HAP-1 (cell line): ENCODE measurements at regions not wholly inside any gene's neighbourhood (a gene's known extent, or its start where the extent isn't known, plus 50 kb on each side); places are given as distances from the start of the nearest gene placed in this dataset.

ENCODE experiments used
- DNase-seq, 2 experiments: peaks; one replicate each; pipeline ENCODE4 v3.0.0-alpha.2; 2016 to 2020; ENCODE audit warnings: low spot score in 2 of 2
- H3K27me3 ChIP-seq: fragments of 250-450 bp; sonication (Bioruptor Pico); 2 replicates; pipeline ENCODE4 v1.5.1; 2020; ENCODE audit warnings: low read depth, mild to moderate bottlenecking, moderate library complexity
- H3K36me3 ChIP-seq: fragments of 250-450 bp; sonication (Bioruptor Pico); replicated peaks from 2 replicates; pipeline ENCODE4 v1.5.1; 2020; ENCODE audit warnings: mild to moderate bottlenecking
- H3K4me1 ChIP-seq: fragments of 250-450 bp; sonication (Bioruptor Pico); 2 replicates; pipeline ENCODE4 v1.5.1; 2020; ENCODE audit warnings: mild to moderate bottlenecking
- H3K4me3 ChIP-seq: fragments of 250-450 bp; sonication (Bioruptor Pico); 2 replicates; pipeline ENCODE4 v1.5.1; 2020; ENCODE audit warnings: mild to moderate bottlenecking, moderate library complexity
- H3K9me3 ChIP-seq: fragments of 250-450 bp; sonication (Bioruptor Pico); 2 replicates; pipeline ENCODE4 v1.5.1; 2020; ENCODE audit warnings: mild to moderate bottlenecking, moderate library complexity
- in situ Hi-C: fragments of 300-500 bp; cut with MboI; formaldehyde crosslinking; loops from 3 replicates; pipeline ENCODE4 v1.14.3; 2020; ENCODE audit warnings: low sequenced_read_pairs, inconsistent platforms, mixed read lengths

GRCh38 chr12:42809226-42809625, 219.7 kb upstream of the PRICKLE1 start:
- no peaks in the 10 kb centered on the region for H3K27me3 ChIP-seq
- no peaks in the 10 kb centered on the region for H3K9me3 ChIP-seq
- no peak overlapping the region for H3K4me3 ChIP-seq
- H3K4me1 ChIP-seq: no peaks in the 10 kb centered on the region; the same call in 1 of the 2 replicates
- no peak for DNase-seq
- in situ Hi-C loops: no loop called here
- H3K36me3 ChIP-seq: no peaks in the 10 kb centered on the region

DNA sequence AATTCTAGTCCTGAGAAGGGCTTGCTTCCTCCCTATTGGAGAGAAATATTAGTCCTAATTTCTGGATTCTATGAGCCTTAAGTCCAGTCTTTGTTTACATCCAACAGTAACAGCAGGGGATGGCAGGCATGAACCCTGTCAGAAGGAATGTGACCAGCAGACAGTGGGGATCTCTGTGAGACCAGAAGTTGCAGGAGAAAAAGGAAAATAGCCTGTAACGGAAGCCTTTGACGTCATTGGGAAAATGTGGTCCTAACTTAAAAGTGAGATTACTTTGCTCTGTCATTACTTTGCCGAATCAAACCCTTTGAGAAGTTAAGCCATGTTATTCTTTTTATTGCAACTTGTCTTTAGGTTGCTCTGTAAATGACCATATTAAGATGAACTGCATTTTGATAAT, 218.2 kb upstream of the PRICKLE1 start:
- Histone ChIP-seq H3K36me3 (no peaks in the 10 kb centered on the region), H3K4me3 (no peak overlapping the region), H3K4me1 (no peaks in the 10 kb centered on the region; the same call in 1 of the 2 replicates), H3K9me3 (no peaks in the 10 kb centered on the region), H3K27me3 (no peaks in the 10 kb centered on the region)
- in situ Hi-C loops: no loop called here
- DNase-seq: no peak

DNA sequence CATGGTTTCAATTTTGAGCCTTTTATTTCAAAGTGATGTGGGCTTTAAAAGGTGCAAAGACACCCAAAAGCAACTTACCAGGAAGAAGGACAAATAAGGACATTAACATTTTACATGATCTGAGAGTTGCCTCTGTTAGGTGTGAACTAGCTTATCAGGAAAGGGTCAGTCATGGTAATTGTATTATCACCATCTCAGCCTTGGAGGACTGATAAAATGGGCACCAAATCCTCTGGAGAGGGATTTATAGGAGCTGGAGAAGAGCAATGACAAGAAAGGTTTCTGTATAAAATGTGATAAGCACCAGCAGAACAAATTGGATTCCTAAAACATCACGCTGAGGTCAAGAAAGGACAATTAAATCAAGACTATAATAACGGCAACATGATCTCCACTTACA, 217.7 kb upstream of the PRICKLE1 start:
- in situ Hi-C loops: no loop called here
- Histone ChIP-seq H3K4me3 (no peak overlapping the region), H3K36me3 (no peaks in the 10 kb centered on the region), H3K4me1 (no peaks in the 10 kb centered on the region; the same call in 1 of the 2 replicates), H3K27me3 (no peaks in the 10 kb centered on the region), H3K9me3 (no peaks in the 10 kb centered on the region)
- no peak for DNase-seq

- no peak overlapping the region for H3K4me3 ChIP-seq
- no peak for DNase-seq
- no peaks in the 10 kb centered on the region for H3K27me3 ChIP-seq
- H3K36me3 ChIP-seq: no peaks in the 10 kb centered on the region
- in situ Hi-C loops: no loop called here
- no peaks in the 10 kb centered on the region for H3K9me3 ChIP-seq
- H3K4me1 ChIP-seq: no peaks in the 10 kb centered on the region
These were observed 215.4 kb upstream of the PRICKLE1 start for GRCh38 chr12:42804928-42805327.

DNA sequence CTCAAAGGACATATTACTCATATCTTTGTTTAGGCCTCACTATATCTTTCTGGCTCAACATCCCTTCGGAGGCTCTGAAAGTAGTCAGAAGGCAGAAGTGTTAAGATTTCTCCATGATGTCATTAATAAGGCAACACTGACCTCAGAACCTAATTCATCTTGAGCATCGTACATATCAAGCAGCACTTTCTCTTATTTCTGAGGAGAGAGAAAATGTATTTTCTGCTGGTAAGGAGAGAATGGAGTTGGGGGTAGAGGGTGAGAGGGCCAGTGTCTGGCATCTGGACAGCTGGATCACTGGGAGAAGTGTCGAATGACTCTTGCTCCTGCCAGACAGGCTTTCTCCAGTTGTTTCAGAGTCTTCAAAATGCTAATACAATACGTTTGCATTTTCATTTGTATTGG, 213.2 kb upstream of the PRICKLE1 start:
- no peak for DNase-seq
- Histone ChIP-seq H3K36me3 (no peaks in the 10 kb centered on the region), H3K4me1 (no peaks in the 10 kb centered on the region), H3K9me3 (no peaks in the 10 kb centered on the region), H3K4me3 (no peak overlapping the region), H3K27me3 (no peaks in the 10 kb centered on the region)
- in situ Hi-C loops: no loop called here

DNA sequence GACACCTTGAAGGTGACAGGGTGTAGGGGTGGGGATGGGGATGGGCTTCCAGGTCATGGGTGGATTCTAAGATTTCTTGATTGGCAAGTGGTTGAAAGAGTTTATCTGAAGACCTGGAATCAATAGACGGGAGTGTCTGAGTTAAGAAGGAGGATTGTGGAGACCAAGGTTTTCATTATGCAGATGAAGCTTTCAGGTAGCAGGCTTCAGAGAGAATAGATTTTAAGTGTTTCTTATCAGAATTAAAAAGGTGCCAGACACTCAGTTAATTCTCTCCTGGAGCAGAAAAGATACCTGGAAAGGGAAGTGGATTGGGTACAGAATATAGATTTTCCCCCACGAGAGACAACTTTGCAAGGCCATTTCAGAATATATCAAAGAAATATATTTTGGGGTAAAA, 211.7 kb upstream of the PRICKLE1 start:
- no peak for DNase-seq
- no peak overlapping the region for H3K4me3 ChIP-seq
- no peaks in the 10 kb centered on the region for H3K36me3 ChIP-seq
- H3K27me3 ChIP-seq: no peaks in the 10 kb centered on the region
- H3K4me1 ChIP-seq: no peaks in the 10 kb centered on the region
- no peaks in the 10 kb centered on the region for H3K9me3 ChIP-seq
- in situ Hi-C loops: no loop called here

DNA sequence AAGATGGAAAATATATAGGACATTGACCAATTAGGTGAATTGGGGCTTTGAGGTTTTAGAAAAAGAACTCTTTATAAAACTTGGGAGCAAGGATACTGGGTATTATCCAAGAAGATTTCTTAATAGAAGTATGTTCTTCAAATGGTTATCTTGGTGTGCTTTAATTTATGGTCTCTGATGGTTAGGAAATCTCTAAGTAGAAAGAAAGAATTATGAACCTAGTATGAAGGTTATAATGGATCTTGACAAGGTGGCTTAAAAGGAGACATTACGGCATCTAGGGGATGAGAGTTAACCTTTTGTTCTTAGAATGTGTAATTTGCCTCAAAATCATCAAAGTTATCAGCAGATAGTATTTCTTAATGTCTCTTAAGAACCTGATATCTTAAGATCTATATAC, 210.4 kb upstream of the PRICKLE1 start:
- H3K4me3 ChIP-seq: no peak overlapping the region
- DNase-seq: no peak
- no peaks in the 10 kb centered on the region for H3K36me3 ChIP-seq
- no peaks in the 10 kb centered on the region for H3K27me3 ChIP-seq
- no peaks in the 10 kb centered on the region for H3K9me3 ChIP-seq
- no peaks in the 10 kb centered on the region for H3K4me1 ChIP-seq
- in situ Hi-C loops: no loop called here

DNA sequence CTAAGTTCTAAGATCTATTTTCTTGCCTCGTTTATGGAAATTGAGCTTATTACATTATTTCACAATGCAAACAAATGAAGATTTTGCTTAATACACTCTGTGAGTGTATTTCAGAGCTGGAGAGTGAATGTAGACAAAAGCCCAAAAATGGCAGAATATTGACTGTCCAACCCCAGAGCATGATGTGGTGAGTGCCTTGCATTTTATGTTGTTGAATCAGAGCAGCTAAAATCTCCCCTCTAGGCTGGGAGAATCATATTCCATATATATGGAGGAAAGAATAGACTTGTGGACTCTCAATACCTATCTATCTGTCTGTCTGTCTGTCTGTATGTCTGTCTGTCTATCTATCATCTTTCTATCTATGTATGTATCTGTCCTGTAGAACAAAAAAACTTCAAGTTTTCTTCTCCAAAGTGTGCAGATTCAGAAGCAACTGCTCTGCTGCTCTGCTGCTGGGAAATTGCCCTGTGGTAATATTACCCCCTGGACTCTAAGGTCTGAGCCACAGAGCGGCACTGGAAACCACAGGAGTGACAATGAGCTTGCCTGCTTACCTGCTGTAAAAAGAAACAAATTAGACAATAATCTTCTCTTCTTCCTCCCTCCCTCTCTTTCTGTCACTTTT, 209.4 kb upstream of the PRICKLE1 start:
- no peaks in the 10 kb centered on the region for H3K4me1 ChIP-seq
- no peak for DNase-seq
- no peaks in the 10 kb centered on the region for H3K36me3 ChIP-seq
- in situ Hi-C loops: no loop called here
- no peak overlapping the region for H3K4me3 ChIP-seq
- no peaks in the 10 kb centered on the region for H3K27me3 ChIP-seq
- H3K9me3 ChIP-seq: no peaks in the 10 kb centered on the region

DNA sequence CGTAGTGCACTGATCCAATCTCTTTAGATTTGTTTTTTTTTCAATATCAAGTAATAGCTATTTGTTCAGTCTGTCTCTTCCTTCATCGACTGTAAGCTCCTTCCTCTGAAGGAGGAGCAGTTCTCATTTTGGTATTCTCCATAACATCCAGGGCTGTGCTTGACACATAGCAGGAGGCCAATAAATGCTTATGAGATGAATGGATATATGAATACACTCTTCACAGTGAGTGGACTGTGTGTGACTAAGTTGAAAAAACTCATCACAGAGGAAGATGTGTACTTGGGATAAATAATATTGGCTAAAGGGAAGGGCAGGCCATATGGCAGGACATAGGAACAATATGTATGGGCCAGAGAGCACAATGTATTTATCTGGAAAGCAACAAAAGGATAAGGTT, 205.3 kb upstream of the PRICKLE1 start:
- in situ Hi-C loops: no loop called here
- H3K36me3 ChIP-seq: no peaks in the 10 kb centered on the region
- no peak for DNase-seq
- H3K9me3 ChIP-seq: no peaks in the 10 kb centered on the region
- no peaks in the 10 kb centered on the region for H3K27me3 ChIP-seq
- no peak overlapping the region for H3K4me3 ChIP-seq
- H3K4me1 ChIP-seq: no peaks in the 10 kb centered on the region

DNA sequence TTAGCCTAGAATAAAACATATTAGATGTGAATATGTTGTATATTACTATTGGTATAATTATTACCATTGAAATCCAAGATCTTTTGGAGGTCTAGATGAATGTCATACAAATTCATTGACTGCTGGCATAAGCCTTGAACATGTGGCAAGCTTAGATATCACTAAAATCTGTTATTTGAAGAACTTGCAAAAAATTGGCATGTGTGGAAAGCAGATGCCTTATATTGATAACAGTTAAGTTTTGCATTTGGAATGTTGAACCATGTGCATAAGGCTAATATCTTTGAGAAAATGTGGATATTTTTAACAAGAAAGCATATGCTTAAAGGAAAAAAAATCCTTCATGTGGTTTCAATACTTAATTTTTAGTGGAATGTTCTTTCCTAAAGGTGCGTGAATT, 203.6 kb upstream of the PRICKLE1 start:
- in situ Hi-C loops: no loop called here
- no peak for DNase-seq
- no peaks in the 10 kb centered on the region for H3K9me3 ChIP-seq
- H3K4me3 ChIP-seq: no peak overlapping the region
- H3K36me3 ChIP-seq: no peaks in the 10 kb centered on the region
- H3K27me3 ChIP-seq: no peaks in the 10 kb centered on the region
- no peaks in the 10 kb centered on the region for H3K4me1 ChIP-seq

- DNase-seq: no peak
- no peaks in the 10 kb centered on the region for H3K36me3 ChIP-seq
- H3K4me1 ChIP-seq: no peaks in the 10 kb centered on the region
- H3K9me3 ChIP-seq: no peaks in the 10 kb centered on the region
- in situ Hi-C loops: no loop called here
- H3K27me3 ChIP-seq: no peaks in the 10 kb centered on the region
- no peak overlapping the region for H3K4me3 ChIP-seq
These were observed 202.7 kb upstream of the PRICKLE1 start for GRCh38 chr12:42792265-42792664.

- no peak for DNase-seq
- Histone ChIP-seq H3K27me3 (no peaks in the 10 kb centered on the region), H3K4me3 (no peak overlapping the region), H3K9me3 (no peaks in the 10 kb centered on the region), H3K4me1 (no peaks in the 10 kb centered on the region), H3K36me3 (no peaks in the 10 kb centered on the region)
- in situ Hi-C loops: no loop called here
These were observed 201.9 kb upstream of the PRICKLE1 start for GRCh38 chr12:42791399-42791798.

GRCh38 chr12:42790761-42791151, 201.2 kb upstream of the PRICKLE1 start:
- Histone ChIP-seq H3K27me3 (no peaks in the 10 kb centered on the region), H3K4me1 (no peaks in the 10 kb centered on the region), H3K36me3 (no peaks in the 10 kb centered on the region), H3K9me3 (no peaks in the 10 kb centered on the region), H3K4me3 (no peak overlapping the region)
- in situ Hi-C loops: no loop called here
- DNase-seq: no peak

- no peaks in the 10 kb centered on the region for H3K36me3 ChIP-seq
- H3K27me3 ChIP-seq: no peaks in the 10 kb centered on the region
- no peak for DNase-seq
- no peak overlapping the region for H3K4me3 ChIP-seq
- in situ Hi-C loops: no loop called here
- no peaks in the 10 kb centered on the region for H3K9me3 ChIP-seq
- no peaks in the 10 kb centered on the region for H3K4me1 ChIP-seq
These were observed 200.5 kb upstream of the PRICKLE1 start for GRCh38 chr12:42789808-42790760.
